Naive thymus-derived CD8-positive, alpha-beta T cell (primary cell): ENCODE measurements at regions not wholly inside any gene's neighbourhood (a gene's known extent, or its start where the extent isn't known, plus 50 kb on each side); places are given as distances from the start of the nearest gene placed in this dataset.
"Not testable (repeated sequence)": the region's sequence is repeated elsewhere in the genome, so short reads cannot be mapped to it uniquely, and the experiment has no call there.

Experiments
- ATAC-seq, 2 donors: fragments of 150-1000 bp; cut with Tn5 transposase in 1 of 2; sonication (Bioruptor Pico), chemical (Tn5 transposase) in 1 of 2; 1 replicate in 1 of 2; 2 replicates in 1 of 2; pipeline ENCODE4 v1.10.0; 2021; ENCODE audit warnings: mild to moderate bottlenecking in 2 of 2, moderate library complexity in 2 of 2
- POLR2A ChIA-PET: fragments of 350-600 bp; sonication (Branson Sonifier 250); formaldehyde crosslinking; loops from one replicate; lab custom pipeline; 2021; ENCODE audit warnings: antibody characterized with exemption; lab: Charles Lee
- DNase-seq, 10 donors: peaks; one replicate each; pipeline versions ENCODE4 v3.0.0 to v3.0.0-alpha.2; 2020 to 2022
- H3K27ac Mint-ChIP-seq, 10 donors: one replicate each; pipeline ENCODE4 v1.8.0; 2020 to 2022; ENCODE audit warnings: mild to moderate bottlenecking in 10 of 10, mixed read lengths in 10 of 10, moderate library complexity in 4 of 10, inconsistent platforms in 1 of 10
- H3K27me3 Mint-ChIP-seq, 5 donors: one replicate each; pipeline ENCODE4 v1.8.0; 2021 to 2022; ENCODE audit warnings: mixed read lengths in 5 of 5
- H3K36me3 Mint-ChIP-seq, 3 donors: one replicate each; pipeline ENCODE4 v1.8.0; 2020 to 2022; ENCODE audit warnings: mixed read lengths in 3 of 3, mild to moderate bottlenecking in 2 of 3, inconsistent platforms in 1 of 3
- H3K4me1 Mint-ChIP-seq, 4 donors: one replicate each; pipeline ENCODE4 v1.8.0; 2021 to 2022; ENCODE audit warnings: mixed read lengths in 4 of 4
- H3K4me3 Mint-ChIP-seq, 10 donors: one replicate each; pipeline ENCODE4 v1.8.0; 2020 to 2022; ENCODE audit warnings: mild to moderate bottlenecking in 10 of 10, mixed read lengths in 10 of 10, moderate library complexity in 6 of 10, inconsistent platforms in 1 of 10
- H3K9me3 Mint-ChIP-seq, 9 donors: one replicate each; pipeline ENCODE4 v1.8.0; 2020 to 2022; ENCODE audit warnings: mixed read lengths in 9 of 9, mild to moderate bottlenecking in 3 of 9, inconsistent platforms in 1 of 9, moderate library complexity in 1 of 9

- H3K4me3 Mint-ChIP-seq = no peak overlapping the region
- POLR2A ChIA-PET = no interaction called here
- H3K27me3 Mint-ChIP-seq = no peaks in the 10 kb centered on the region
- H3K9me3 Mint-ChIP-seq = peaks cover 0 to 18% (median 6%) of the 10 kb centered on the region in 9 donors
- H3K27ac Mint-ChIP-seq = no peak overlapping the region
- no peaks in the 10 kb centered on the region for H3K36me3 Mint-ChIP-seq
- no peak for ATAC-seq
- no peaks in the 10 kb centered on the region for H3K4me1 Mint-ChIP-seq
- DNase-seq = no peak
Measured at GRCh38 chr11:25547292-25547691, 784.6 kb upstream of the ANO3 start.

- POLR2A ChIA-PET = no interaction called here
- Mint-ChIP-seq H3K36me3 (peaks cover 0 to 3% (median 0%) of the 10 kb centered on the region in 3 donors), H3K9me3 (peaks cover 0 to 32% (median 8%) of the 10 kb centered on the region in 9 donors), H3K4me1 (no peaks in the 10 kb centered on the region), H3K4me3 (no peak overlapping the region), H3K27ac (no peak overlapping the region), H3K27me3 (no peaks in the 10 kb centered on the region)
- ATAC-seq (no peak), DNase-seq (no peak)
Measured at GRCh38 chr11:25562417-25562816, 769.5 kb upstream of the ANO3 start.

GRCh38 chr11:25565846-25566245 lies 766.1 kb upstream of the ANO3 start:
- POLR2A ChIA-PET = no interaction called here
- H3K4me1 Mint-ChIP-seq = no peaks in the 10 kb centered on the region
- H3K4me3 Mint-ChIP-seq = no peak overlapping the region
- no peaks in the 10 kb centered on the region for H3K27me3 Mint-ChIP-seq
- no peak overlapping the region for H3K27ac Mint-ChIP-seq
- no peak for DNase-seq
- peaks cover 0 to 20% (median 8%) of the 10 kb centered on the region in 9 donors for H3K9me3 Mint-ChIP-seq
- ATAC-seq = no peak
- peaks cover 0 to 3% (median 0%) of the 10 kb centered on the region in 3 donors for H3K36me3 Mint-ChIP-seq

GRCh38 chr11:25566298-25567200 lies 765.4 kb upstream of the ANO3 start:
- no peaks in the 10 kb centered on the region for H3K4me1 Mint-ChIP-seq
- H3K9me3 Mint-ChIP-seq = peaks cover 0 to 20% (median 8%) of the 10 kb centered on the region in 9 donors
- POLR2A ChIA-PET = no interaction called here
- ATAC-seq = no peak
- H3K27me3 Mint-ChIP-seq = no peaks in the 10 kb centered on the region
- DNase-seq = no peak
- no peak overlapping the region for H3K27ac Mint-ChIP-seq
- no peak overlapping the region for H3K4me3 Mint-ChIP-seq
- H3K36me3 Mint-ChIP-seq = peaks cover 0 to 3% (median 0%) of the 10 kb centered on the region in 3 donors

GRCh38 chr11:25576320-25576719 lies 755.6 kb upstream of the ANO3 start:
- ATAC-seq (no peak), DNase-seq (no peak)
- POLR2A ChIA-PET = no interaction called here
- Mint-ChIP-seq H3K27ac (no peak overlapping the region), H3K27me3 (no peaks in the 10 kb centered on the region), H3K36me3 (peaks cover 0 to 4% (median 0%) of the 10 kb centered on the region in 3 donors), H3K4me3 (no peak overlapping the region), H3K4me1 (no peaks in the 10 kb centered on the region), H3K9me3 (peaks cover 0 to 17% (median 13%) of the 10 kb centered on the region in 9 donors)

- POLR2A ChIA-PET, H3K4me3 Mint-ChIP-seq, DNase-seq, ATAC-seq, H3K4me1 Mint-ChIP-seq, H3K27ac Mint-ChIP-seq, H3K36me3 Mint-ChIP-seq, H3K27me3 Mint-ChIP-seq: not testable (repeated sequence)
- peaks cover 3 to 24% (median 13%) of the 10 kb centered on the region in 9 donors for H3K9me3 Mint-ChIP-seq
Measured at GRCh38 chr11:25579554-25579953, 752.4 kb upstream of the ANO3 start.

- peaks cover 0 to 4% (median 0%) of the 10 kb centered on the region in 3 donors for H3K36me3 Mint-ChIP-seq
- no peak for DNase-seq
- peaks cover 6 to 26% (median 13%) of the 10 kb centered on the region in 9 donors for H3K9me3 Mint-ChIP-seq
- POLR2A ChIA-PET = no interaction called here
- no peaks in the 10 kb centered on the region for H3K4me1 Mint-ChIP-seq
- no peak for ATAC-seq
- no peak overlapping the region for H3K4me3 Mint-ChIP-seq
- no peaks in the 10 kb centered on the region for H3K27me3 Mint-ChIP-seq
- H3K27ac Mint-ChIP-seq = no peak overlapping the region
Measured at GRCh38 chr11:25583596-25583995, 748.3 kb upstream of the ANO3 start.

GRCh38 chr11:25587496-25587895 lies 744.4 kb upstream of the ANO3 start:
- ATAC-seq = no peak
- Mint-ChIP-seq H3K36me3 (no peaks in the 10 kb centered on the region), H3K27me3 (no peaks in the 10 kb centered on the region), H3K4me3 (no peak overlapping the region), H3K9me3 (peaks cover 0 to 32% (median 11%) of the 10 kb centered on the region in 9 donors), H3K27ac (no peak overlapping the region), H3K4me1 (no peaks in the 10 kb centered on the region)
- no peak for DNase-seq
- POLR2A ChIA-PET = no interaction called here

- POLR2A ChIA-PET = no interaction called here
- H3K27me3 Mint-ChIP-seq = no peaks in the 10 kb centered on the region
- DNase-seq = no peak
- H3K27ac Mint-ChIP-seq = no peak overlapping the region
- H3K4me3 Mint-ChIP-seq = no peak overlapping the region
- H3K36me3 Mint-ChIP-seq = no peaks in the 10 kb centered on the region
- H3K4me1 Mint-ChIP-seq = no peaks in the 10 kb centered on the region
- H3K9me3 Mint-ChIP-seq = peaks cover 2 to 27% (median 10%) of the 10 kb centered on the region in 9 donors
- ATAC-seq = no peak
Measured at GRCh38 chr11:25593221-25593620, 738.7 kb upstream of the ANO3 start.

- POLR2A ChIA-PET = no interaction called here
- H3K36me3 Mint-ChIP-seq = no peaks in the 10 kb centered on the region
- no peak overlapping the region for H3K27ac Mint-ChIP-seq
- H3K27me3 Mint-ChIP-seq = no peaks in the 10 kb centered on the region
- no peak for DNase-seq
- no peak overlapping the region for H3K4me3 Mint-ChIP-seq
- H3K9me3 Mint-ChIP-seq = peaks cover 4 to 10% (median 6%) of the 10 kb centered on the region in 9 donors
- H3K4me1 Mint-ChIP-seq = no peaks in the 10 kb centered on the region
- no peak for ATAC-seq
Measured at GRCh38 chr11:25596701-25597100, 735.2 kb upstream of the ANO3 start.

- DNase-seq (no peak), ATAC-seq (no peak)
- Mint-ChIP-seq H3K4me3 (no peak overlapping the region), H3K27me3 (no peaks in the 10 kb centered on the region), H3K36me3 (no peaks in the 10 kb centered on the region), H3K9me3 (peaks cover 0 to 10% (median 6%) of the 10 kb centered on the region in 9 donors), H3K4me1 (no peaks in the 10 kb centered on the region), H3K27ac (no peak overlapping the region)
- POLR2A ChIA-PET = no interaction called here
Measured at GRCh38 chr11:25597696-25598095, 734.2 kb upstream of the ANO3 start.

- Mint-ChIP-seq H3K9me3 (peaks cover 4 to 25% (median 12%) of the 10 kb centered on the region in 9 donors), H3K27ac (no peak overlapping the region), H3K4me1 (no peaks in the 10 kb centered on the region)
Measured at GRCh38 chr11:25602149-25602548, 729.8 kb upstream of the ANO3 start.

GRCh38 chr11:25602959-25603358 lies 729.0 kb upstream of the ANO3 start:
- POLR2A ChIA-PET = no interaction called here
- no peak overlapping the region for H3K4me3 Mint-ChIP-seq
- no peak for ATAC-seq
- H3K9me3 Mint-ChIP-seq = peaks cover 7 to 33% (median 18%) of the 10 kb centered on the region in 9 donors
- H3K27ac Mint-ChIP-seq = no peak overlapping the region
- no peaks in the 10 kb centered on the region for H3K4me1 Mint-ChIP-seq
- DNase-seq = no peak
- H3K36me3 Mint-ChIP-seq = no peaks in the 10 kb centered on the region
- H3K27me3 Mint-ChIP-seq = no peaks in the 10 kb centered on the region

More at GRCh38 chr11:25602149-25602548, 729.8 kb upstream of the ANO3 start:
- POLR2A ChIA-PET = no interaction called here
- no peak for DNase-seq
- no peak for ATAC-seq
- no peaks in the 10 kb centered on the region for H3K36me3 Mint-ChIP-seq
- no peak overlapping the region for H3K4me3 Mint-ChIP-seq
- no peaks in the 10 kb centered on the region for H3K27me3 Mint-ChIP-seq
